GM12872 (cell line): ENCODE measurements at regions not wholly inside any gene's neighbourhood (a gene's known extent, or its start where the extent isn't known, plus 50 kb on each side); places are given as distances from the start of the nearest gene placed in this dataset.

Experiments
- TF ChIP-seq, protein P1 (sequence below): IDR thresholded peaks from 3 replicates; pipeline ENCODE4 v1.5.1; 2011; ENCODE audit warnings: low read depth, mild to moderate bottlenecking, low read length, moderate library complexity; ENCODE audit not compliant: insufficient read depth

DNA sequence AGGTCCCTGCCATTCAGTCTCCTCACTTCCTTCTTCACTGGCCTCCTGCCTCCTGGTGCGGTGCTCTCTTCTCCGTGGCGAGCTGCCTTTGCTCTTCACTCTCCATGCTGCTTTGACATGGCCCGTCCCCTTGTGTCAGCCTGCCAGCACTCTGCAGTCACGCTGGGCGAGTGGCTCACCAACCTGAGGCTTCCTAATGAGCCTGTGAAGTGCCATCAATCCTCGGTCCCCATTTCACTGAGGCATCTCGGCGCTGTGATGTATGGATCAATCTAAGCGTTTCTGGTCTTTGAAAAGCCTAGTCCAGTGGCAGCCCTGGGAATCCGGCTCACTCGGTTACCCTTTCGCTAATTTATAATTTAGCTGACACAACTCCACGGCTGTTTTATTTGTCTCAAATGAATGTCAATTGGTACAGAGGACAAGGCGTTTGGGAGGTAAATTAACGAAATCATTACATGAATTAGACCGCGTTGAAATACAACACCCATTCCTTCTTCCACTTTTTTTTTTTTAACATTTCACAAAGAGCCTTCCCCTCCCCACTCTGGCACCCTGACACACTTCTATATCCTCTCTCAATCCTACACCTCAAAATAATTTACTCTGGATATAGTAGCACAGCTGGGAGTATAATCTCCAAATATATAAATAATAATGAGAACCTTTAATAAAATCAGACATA lies 610.7 kb downstream of the TMEM114 start:
- TF ChIP-seq, protein P1, sequence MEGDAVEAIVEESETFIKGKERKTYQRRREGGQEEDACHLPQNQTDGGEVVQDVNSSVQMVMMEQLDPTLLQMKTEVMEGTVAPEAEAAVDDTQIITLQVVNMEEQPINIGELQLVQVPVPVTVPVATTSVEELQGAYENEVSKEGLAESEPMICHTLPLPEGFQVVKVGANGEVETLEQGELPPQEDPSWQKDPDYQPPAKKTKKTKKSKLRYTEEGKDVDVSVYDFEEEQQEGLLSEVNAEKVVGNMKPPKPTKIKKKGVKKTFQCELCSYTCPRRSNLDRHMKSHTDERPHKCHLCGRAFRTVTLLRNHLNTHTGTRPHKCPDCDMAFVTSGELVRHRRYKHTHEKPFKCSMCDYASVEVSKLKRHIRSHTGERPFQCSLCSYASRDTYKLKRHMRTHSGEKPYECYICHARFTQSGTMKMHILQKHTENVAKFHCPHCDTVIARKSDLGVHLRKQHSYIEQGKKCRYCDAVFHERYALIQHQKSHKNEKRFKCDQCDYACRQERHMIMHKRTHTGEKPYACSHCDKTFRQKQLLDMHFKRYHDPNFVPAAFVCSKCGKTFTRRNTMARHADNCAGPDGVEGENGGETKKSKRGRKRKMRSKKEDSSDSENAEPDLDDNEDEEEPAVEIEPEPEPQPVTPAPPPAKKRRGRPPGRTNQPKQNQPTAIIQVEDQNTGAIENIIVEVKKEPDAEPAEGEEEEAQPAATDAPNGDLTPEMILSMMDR, result no peak

DNA sequence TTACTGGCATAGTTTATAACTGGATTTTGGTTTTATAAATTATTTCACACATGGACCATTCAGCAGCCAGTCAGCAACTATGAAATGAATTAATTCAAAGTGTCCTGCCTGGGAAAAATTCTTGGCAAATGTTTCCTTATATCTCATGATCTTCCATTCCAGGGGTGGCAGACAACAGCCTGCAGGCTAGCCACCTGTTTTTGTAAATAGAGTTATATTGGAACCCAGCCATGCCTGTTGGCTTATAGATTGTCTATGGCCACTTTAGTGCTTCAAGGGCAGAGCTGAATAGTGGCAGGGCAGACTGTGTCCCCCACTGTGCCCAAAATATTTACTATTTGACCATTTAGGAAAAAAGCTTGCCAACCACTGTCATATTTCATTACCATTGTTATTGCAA lies 613.7 kb downstream of the TMEM114 start:
- TF ChIP-seq, protein P1, result no peak

DNA sequence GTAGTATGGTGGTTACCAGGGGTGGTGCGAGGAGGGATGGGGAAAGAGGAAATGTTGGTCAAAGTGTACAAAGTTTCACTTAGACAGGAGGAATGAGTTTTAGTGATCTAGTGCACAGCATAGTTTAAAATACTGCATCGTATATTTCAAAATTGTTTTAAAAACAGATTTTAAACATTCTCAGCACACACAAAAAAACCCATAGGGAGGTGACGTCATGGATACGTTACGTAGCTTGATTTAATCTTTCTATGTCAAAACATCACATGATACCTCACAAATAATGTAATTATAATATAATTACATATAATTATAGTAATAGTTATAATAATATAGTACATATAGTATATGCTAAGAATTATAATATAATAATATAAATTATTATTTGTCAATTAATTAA lies 614.2 kb downstream of the TMEM114 start:
- TF ChIP-seq, protein P1, result no peak

DNA sequence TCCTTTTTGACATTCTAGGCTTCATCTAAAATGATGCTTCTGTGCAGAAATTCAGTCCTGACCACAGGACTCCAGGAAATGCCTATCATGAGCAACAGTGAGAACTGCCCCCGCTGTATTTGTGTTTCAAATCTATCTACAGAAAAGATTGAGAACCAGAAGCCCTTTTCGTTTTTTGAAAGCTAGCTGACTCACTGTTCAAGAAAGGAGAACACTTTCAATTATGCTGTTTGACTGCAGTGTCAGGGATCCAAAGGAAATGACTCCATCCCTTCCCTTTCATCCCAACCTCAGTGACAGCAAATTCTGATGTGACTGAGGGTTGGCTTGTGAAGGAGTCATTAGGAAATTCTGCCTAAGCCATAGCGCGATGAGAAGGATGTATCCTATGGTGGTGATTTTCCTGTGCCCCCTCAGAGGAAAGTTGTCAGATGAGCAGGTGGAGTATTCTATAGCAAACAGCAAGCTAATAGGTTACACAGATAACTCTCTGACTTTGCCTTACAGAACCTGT lies 622.3 kb downstream of the TMEM114 start:
- TF ChIP-seq, protein P1, result no peak

DNA sequence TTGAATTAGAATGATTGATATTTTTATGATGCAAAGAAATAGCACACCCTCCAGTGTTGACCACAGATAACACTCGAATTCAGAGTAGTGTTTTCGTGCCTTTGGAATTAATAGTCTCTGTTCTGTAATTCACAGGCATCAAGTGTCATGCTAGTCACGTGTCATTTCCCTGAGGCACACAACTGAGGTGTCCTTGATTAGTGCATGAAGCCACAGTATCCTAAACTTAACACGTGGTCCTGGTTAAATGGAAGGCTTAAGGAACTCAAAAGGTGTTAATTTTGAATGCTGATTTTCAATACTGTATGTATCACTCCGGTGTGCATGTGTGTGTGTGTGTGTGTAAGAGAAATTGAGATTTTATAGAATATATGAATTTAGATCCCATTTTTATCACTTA lies 625.6 kb downstream of the TMEM114 start:
- TF ChIP-seq, protein P1, result no peak

DNA sequence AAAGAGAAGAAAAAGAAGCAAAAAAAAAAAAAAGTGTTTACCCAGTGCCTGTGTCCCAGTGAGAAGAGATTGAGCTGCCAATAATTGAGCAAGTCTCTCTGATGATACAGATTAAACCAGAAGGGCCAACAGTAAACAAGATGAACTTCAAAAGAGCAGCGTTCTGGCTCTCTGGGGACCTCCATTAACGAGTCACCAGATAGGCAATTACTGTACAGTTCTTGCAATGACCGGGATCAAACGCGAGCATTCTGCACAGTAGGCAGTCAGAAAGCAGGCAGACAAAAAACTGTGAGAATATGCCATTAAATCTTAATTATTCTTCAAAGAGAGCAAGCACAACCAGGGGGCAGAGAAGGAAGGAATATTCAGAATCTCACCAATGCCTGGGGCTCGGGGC lies 626.1 kb downstream of the TMEM114 start:
- TF ChIP-seq, protein P1, result no peak

DNA sequence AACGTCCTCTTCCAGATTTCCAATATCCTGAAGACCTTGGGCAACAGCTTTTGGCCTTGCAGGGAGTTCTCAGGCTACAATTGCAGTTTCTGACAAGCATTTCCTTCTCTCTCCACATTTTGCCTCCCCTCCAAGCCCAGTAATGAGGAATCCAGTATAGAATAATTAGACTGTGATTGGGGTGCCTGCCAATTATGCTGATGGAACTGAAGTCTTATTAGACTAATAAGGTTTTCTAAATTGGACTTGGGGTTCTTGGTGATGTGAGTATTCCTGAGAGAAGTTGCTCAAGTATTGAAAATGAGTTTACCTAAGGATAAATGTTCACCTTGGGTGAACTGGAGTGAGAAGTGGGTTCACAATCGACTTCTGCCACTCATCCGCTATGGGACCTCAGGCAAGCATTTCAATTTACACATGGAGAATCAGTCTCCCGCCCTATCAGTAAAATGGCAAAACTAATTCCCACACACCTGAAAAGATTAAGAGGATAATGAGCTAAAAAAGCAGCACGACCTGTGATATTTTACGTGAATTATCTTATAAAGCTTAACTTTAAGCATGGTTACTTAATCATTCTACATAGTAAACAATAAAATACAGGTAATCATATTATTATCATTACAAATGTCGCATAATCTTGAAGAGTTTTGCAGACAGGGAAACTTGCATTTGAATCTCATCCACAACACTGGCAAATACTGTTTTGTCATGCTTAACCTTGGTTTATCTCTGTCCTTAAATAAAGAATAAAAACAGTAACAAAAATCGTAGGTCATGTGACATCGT lies 628.0 kb downstream of the TMEM114 start:
- TF ChIP-seq, protein P1, result no peak
